GM18868 (cell line): ENCODE measurements at regions not wholly inside any gene's neighbourhood (a gene's known extent, or its start where the extent isn't known, plus 50 kb on each side); places are given as distances from the start of the nearest gene placed in this dataset.

ENCODE experiments used
- ATAC-seq: cut with Tn5 transposase; IDR thresholded peaks from one replicate; pipeline ENCODE4 v1.9.1; 2021; ENCODE audit warnings: mild to moderate bottlenecking, moderate library complexity; ENCODE audit not compliant: unreplicated experiment

DNA sequence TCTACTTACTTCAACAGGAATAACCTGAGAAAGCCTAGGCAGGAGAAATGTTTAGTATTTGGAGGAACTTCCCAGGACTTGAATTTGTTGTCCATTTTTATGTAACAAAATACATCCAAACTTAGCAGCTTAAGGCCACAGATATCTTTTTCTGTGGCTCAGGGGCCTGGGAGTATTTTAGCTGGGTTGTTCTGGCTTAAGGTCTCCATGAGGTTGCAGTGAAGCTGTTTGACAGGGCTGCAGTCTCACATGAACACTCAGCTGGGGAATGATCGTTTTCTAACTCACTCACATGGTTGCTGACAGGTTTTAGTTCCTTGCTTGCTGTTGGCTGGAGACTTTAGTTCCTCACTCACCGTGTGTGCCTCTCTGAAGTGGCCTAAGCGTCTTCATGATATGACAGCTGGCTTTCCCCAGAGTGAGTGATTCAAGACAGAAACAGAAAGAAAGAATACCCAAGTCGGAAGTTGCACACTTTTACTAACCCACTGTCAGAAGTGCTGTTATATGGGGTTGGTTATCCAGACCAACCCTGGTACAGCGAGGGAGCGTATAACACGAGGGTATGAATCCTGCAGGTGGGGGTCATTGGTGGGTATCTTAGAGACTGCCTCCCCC is 229.7 kb upstream of the TBL1XR1 start:
- peak; percentile 98 for ATAC-seq

DNA sequence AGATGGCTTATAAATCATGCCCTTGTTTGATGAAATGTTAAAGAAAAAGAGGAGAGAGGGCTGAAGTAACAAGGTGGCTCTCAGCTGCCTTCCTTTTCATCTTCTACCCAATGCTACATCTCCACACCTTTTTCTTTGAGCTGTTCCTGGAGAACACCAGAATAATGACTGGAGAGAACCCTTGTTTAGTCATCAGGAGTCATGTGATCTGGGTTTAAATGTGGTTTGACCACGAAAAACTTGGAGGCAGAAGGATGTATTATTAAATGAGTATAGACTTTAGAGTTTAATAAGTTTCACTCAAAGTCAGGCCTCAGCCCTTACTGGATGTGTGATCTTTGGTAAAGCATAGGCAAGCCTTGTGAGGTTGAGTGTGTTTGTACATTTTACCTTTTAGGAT is 230.3 kb upstream of the TBL1XR1 start:
- ATAC-seq, result no peak

DNA sequence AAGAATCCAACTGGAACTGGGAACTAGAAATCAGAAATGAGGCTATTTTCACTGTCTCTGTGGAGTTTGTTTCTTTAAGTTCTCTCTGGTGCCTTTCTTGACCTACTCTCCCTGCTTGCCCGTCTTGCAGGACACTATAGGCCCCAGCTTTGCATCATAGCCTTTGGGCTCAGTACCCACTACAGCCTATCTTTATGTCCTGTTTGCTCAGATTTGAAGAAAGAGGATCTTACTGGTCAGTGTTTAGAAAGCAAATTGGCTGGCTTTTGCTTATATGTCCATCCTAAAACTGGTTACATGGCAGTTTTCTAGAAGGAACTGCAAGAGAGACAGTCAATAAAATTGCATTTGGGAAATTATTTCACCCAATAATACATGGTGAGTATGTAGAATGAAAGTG is 231.8 kb upstream of the TBL1XR1 start:
- no peak for ATAC-seq

DNA sequence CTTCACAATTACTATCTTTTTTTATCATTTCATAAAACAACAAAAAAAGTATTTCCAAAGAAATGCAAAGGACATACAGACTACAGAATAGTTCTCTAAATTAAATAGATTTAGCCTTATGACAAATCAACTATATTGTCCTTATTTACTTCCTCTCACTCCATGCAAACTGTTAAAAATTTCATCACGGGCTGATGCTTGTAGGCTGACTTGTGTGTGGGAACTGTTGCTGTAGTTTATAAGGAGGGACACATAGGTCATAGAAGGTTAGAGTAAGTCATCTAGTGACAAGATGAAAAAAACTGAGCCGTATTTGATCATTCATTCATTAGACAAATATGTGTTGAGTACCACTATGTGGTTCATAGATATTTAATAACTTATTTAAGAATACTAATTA is 232.5 kb upstream of the TBL1XR1 start:
- no peak for ATAC-seq

DNA sequence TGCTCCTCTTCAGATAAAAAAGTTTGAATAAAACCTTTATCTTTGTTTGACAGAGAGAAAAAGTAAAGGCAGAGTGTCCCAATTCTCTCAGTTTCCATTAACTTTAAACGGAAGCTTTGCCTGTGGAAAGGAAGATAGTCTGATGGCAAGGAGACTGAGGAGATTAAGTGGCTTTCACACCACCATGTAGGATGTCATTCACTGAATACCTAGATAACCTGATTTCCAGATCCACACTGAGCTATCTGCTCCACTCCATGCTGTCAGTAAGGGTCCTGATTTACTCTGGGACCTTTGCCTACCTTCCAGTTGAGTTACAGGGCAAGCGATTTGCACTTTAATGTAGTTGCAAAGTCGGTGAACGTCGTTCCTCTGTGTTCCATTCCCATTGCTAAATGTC is 233.4 kb upstream of the TBL1XR1 start:
- no peak for ATAC-seq

DNA sequence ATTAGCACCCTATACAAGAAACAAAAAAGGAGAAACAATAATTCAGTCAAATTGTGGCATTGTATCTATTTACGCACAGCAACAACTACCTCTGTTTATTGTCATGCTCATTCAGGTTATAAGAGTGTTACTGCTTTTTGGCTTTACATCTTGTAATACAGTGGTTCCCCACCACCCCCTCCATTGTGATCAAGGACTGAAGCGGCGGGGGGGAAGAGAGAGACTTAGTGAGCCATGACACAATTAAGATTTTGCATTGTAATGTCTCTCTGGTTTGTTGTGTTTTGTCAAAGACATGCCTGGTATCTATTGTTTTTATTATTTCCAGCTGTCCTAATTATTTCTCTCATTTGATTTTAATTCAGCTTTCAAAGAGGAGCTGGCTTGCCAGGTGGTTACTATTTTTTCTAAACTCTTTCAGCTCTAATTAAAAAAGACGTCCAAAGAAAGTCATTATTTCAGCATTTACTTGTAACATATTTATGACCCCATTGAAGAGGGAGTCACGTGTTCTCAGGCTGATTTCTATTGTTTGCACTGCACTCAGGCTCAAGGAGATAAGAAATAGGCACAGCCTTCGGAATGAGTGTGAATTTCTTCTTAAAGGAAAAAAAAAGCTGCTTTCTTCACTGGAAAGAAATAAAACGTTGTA is 234.4 kb upstream of the TBL1XR1 start:
- no peak for ATAC-seq

DNA sequence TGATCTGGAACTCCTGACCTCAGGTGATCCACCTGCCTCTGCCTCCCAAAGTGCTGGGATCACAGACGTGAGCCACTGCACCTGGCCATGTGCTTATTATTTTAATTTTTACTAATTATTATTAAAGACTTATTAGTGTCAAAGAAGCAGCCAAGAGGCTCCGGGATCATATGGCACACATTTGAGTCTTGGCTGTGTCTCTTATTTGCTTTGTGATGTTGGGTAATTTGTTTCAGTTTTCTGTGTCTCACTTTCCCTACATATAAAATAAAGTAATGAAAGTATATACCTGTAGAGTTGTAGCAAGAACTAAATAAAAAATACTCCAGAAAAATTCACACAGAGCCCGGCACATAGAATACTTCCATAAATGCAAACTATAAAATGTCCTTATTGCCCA is 238.0 kb upstream of the TBL1XR1 start:
- ATAC-seq, result no peak

DNA sequence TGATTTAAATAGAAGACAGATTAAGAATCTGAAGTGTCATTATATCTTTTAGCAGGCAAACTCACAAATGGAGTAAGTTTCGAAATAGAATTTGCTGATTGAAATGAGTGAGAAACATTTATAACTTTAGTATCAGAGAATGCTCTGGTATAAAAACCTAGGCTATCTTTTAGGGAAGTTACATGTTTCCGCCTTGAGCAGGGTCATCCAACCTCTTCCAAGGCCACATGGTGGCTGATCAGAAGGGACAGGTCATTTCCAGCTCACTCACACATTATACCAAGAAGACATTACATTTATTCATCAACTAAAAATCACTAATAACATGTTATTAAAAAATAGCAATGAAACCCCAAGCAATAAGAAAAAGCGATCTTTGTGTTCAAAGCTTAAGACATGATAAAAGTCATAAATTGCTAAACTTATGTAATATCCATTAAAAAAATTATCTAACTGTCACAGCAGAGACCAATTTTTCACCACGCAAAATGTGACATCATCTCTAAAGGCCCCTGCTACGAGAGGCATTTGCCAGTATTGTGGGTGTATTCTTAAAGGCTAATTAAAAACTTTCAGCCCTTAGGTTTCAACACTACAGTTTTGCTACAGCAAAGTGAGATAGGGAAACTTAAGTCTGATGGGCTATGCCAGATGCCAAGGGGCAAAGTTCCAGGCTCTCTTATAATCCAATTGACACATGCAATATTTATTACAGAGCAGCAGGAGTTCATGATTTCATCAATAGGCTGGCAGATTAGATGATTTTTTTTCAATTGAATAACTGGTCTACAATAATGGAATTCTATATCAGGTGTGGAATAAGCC is 240.4 kb upstream of the TBL1XR1 start:
- ATAC-seq, result no peak

DNA sequence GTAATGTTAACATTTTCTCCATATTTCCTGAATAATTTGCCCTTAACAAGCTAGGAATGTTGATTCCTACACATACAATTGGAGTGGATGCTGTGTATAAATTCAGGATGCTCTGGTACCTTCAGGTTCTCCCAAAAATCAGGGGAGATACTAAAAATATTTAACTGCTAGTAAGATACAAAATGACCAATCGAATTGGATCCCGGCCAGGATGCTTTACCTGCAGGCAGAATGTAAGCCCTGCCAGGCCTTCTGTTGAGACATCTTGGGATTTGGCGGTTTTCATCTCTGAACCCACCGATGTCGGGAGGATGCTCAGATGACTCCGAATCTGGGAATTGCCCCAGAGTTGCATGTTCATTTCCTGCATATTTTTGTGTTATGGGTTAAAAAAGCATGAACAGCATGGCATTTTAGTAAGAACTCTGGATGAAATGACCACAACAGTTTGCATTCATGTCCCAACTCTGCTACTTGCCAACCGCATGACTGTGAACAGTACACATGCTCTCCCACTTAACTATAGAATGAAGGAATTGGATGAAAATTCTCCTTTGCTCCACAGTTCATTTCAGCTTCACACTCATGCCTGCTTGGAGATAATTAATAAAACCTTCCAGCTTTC is 241.4 kb upstream of the TBL1XR1 start:
- ATAC-seq, result no peak

DNA sequence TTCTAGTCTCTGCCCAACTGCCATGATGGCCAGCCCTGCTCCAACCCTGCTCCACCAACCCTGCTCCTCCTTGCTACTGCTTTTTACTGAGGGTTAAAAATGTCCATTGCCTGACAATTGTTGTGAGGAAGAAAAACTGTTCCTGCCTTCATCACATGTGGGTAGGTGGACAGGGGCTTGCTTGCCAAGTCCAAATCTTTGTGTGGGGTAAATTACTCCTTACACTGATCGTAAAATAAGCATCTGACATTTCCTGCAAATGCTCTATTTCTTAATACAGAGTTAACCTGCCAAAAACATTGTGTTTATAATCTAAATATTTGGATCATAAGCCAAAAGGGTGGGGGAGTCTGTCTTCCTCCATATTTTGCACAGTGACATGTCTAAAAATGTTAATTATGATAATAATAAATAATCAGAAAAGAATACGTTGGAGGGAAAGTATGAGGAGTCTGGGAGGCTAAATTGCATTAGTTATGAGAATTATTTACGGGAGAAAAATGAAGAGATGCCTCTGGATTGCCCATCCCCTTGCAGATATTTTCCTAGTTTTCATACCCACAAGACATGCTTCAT is 242.5 kb upstream of the TBL1XR1 start:
- no peak for ATAC-seq

DNA sequence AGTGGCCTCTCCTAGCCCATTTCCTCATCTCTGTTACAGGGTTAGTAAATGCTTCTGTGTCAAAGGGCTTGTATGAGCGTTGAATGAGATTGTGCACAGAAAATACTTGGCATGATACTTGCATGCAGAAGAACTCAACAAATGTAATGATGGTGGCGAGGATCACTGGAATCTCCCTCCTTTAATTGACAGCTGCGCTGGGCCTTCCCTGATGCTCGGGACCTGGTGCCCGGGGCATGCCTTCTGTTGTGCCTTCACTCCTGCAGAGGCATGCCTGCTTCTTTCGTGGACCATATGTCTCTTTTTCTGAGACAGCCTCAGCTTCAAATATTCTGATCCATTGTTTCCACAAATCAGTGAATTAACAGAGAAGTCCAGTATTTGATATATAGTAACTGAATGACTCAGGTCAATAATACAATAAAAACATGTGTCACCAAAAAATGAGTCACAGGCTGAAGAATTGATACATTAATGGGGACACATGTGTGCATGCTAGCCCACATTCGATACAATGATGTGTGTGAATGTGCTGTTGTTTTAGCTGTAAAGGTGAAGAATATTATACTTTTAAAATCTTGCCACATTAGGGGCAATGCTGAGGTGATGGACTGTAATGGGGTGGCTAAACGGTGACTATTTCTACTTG is 243.3 kb upstream of the TBL1XR1 start:
- ATAC-seq, result no peak

DNA sequence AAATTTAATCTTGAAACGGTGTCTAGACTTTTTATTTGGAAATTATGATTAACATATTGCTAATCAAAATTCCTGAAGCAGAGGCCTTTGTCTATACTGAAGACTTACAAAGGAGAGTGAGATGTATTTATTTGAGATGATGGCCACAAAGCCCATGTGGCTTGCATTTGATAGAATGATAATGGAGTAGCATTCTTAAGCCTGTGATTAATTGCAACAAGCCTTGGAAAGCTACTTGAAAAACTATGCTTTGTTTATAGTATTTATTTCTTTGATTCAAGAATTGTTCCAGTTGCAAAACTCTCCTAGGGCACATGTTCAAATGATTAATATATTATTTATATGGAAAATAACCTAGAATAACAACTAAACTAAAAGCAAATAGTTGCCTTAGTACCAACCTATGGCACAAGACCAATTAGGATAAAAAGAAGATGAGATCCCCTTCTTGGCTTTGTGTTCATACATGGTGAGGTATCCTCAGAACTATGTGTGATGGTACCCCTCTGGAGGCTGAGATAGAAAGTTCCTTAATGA is 244.1 kb upstream of the TBL1XR1 start:
- ATAC-seq, result no peak

DNA sequence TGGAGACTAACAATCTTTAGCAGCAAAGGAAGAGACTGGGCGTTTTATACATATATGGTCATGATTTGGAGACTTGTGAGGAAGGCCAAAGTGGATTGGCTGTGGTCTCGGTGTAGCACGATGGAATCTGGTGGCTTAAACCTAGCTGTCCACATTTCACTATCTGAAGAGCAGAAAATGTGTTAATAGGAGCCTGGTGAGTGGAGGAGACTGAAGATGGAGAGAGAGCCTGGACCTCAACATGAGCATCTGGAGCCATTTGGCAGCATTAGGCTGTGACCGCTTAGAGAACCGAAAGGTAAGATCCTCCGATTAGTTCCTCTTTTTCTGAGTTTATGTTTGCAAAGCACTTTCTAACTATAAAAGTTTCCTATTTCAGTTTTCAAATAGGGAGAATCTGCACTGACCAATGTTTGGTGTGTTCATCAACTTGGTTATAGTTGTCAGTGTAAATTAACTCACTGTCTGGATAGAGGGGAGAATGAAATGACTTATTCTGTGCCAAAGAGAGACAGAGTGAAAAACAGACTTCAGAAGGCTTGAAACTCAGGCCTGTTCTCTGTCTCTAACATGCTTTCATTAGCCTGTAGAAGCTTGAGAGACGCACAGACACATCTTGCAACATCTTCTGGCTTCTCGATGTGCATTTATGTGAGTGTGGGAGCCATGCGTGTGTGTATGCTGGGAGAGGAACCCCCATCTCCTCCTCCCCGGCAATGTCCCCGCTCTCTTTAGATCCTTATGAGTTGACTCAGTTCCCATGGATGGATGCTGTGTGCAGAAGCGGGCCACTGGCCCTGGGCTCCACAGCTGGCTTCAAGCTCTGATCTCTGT is 244.7 kb upstream of the TBL1XR1 start:
- ATAC-seq, result peak; percentile 97

DNA sequence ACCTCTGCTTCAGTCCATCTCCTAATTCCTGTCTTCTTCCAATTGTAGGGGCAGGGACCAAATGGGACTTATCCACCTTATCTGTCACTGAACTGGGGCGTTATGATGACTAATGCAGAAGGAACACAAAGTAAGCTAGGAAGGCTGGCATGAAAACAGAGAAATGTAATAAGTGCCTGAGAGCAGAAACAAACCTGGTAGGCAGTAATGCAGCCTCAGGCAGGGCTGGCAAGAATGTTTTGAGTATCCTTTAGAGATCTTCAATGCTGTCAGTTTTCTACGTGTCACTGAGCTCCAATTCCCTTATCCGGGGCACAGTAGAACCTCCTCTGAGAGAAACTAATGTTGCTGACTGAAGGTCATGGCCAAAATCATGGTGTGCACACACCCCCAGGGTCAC is 246.2 kb upstream of the TBL1XR1 start:
- no peak for ATAC-seq

DNA sequence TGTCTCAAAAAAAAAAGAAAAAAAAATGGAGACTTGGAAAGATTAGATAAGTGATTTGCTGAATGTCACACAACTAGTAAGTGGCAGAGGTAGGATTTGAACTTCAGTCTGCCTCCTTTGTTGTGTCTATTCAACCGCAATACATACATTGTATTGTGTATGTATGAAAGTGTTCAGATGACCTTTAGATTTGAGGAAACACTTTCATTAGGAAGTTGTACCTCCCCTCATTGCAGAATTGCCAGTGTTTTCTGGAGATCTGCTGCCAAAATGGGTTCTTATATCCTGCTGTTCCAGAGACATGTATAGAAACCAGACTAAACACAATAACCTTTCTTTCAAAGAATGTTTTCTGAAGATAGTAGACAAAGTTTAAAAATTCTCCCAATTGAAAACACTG is 247.4 kb upstream of the TBL1XR1 start:
- no peak for ATAC-seq

DNA sequence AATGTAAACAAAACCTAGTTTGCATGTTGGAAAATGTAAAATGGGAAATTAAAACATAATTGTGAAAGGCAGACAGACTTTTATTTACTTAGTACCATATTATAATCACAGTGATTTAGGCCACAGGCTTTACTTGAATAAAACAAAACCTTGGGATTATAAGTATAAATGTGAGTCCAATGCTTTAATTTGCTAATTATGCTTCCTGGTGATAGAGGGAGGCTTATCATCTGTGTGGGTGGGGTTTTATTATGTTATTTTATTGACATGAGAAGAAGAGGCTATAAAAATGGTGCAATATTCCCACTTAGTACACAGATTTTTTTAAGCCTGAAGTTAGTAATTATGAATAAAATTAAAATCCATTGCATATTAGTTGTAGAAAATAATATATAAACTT is 248.3 kb upstream of the TBL1XR1 start:
- no peak for ATAC-seq

DNA sequence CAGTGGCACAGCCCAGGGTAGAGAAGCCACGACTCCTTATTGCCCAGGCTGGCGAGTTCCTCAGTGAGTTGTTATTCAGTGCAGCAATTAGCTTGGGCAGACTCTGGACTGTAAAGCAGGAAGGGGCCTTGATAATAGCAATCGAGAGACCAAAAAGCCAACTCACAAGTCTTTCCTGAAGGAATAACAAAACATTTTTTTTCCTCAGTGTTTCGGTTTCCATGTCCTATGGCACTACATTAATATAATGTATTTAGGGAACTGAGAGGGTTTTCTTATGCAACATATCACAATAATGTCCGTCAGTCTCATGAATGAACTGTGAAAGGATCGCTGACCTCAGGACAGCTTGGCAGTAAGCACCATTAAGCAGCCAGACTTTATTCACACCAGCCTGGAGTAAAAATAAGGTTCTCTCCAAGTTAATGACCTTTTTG is 248.9 kb upstream of the TBL1XR1 start:
- no peak for ATAC-seq

DNA sequence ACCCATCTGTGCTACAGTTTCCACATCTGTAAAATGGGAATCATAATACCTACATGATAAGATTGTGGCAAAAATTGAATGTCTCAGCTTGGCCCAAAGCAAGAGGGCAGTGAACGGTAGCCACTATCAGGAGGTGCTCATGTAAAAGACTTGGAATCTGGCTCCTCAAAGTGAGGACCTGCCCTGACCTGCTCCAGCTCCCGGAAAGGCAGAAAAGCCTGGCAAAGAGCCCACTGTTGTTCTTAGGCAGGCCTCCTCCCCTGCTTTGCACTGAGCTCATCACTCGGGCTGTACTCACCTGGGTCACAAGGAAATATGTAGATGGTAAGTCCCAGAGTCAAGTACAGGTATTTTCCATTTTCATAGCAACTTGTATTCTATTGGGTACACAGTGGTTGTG is 250.7 kb upstream of the TBL1XR1 start:
- ATAC-seq, result no peak

DNA sequence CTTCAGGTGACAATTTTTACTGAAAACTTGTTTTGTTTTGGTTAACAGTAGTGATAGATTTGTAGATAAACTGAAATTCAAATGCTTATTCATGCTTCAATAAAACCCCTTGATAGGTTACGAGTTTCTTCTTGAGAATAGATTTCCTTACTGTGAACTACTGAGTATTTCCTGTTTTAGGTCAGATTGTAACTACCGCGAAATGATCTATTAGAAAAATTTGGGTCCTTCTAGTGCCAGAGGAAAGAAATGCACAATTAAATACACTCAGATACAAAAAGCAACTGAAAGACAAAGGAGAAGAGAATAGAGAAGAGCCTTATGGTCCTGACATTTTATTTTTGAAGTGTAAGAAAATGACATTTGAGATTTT is 251.7 kb upstream of the TBL1XR1 start:
- ATAC-seq, result peak; percentile 18
